ENCODE measurements at regions not wholly inside any gene's neighbourhood (a gene's known extent, or its start where the extent isn't known, plus 50 kb on each side); places are given as distances from the start of the nearest gene placed in this dataset.
"Not testable (repeated sequence)": the region's sequence is repeated elsewhere in the genome, so short reads cannot be mapped to it uniquely, and the experiment has no call there.

- Histone ChIP-seq H3K27ac (no peak overlapping the region), H3K4me3 (no peak overlapping the region), H3K4me1 (no peaks in the 10 kb centered on the region), H3K4me2 (no peak overlapping the region), H3K9me3 (peaks cover 15% of the 10 kb centered on the region; the same call in 2 of the 3 replicates)
- WGBS (ENCODE audit: missing lambda C conversion rate), result 26% methylated on average over 2 of the region's 2 CpGs
- no peak for TF ChIP-seq HOXB5 (CRISPR knock-in tag; IDR thresholded peaks at IDR 0.05)
- no peak for TF ChIP-seq EP300 (IDR thresholded peaks at IDR 0.05)
- TF ChIP-seq CBX8 (IDR thresholded peaks at IDR 0.05), result no peak
- TF ChIP-seq FOSL2 (IDR thresholded peaks at IDR 0.05), result no peak
- TF ChIP-seq FOSL2 (CRISPR knock-in tag; IDR thresholded peaks at IDR 0.05), result no peak
- TF ChIP-seq RARB (CRISPR knock-in tag; IDR thresholded peaks at IDR 0.05), result no peak
- no peak for TF ChIP-seq FOSB (CRISPR knock-in tag; IDR thresholded peaks at IDR 0.05)
- no peak for TF ChIP-seq HEYL (CRISPR knock-in tag; IDR thresholded peaks at IDR 0.05)
- no peak for TF ChIP-seq MAFK (IDR thresholded peaks at IDR 0.05; ENCODE audit: partially characterized antibody)
- TF ChIP-seq EHF (CRISPR knock-in tag; IDR thresholded peaks at IDR 0.05), result no peak
- TF ChIP-seq TP53 (CRISPR knock-in tag; IDR thresholded peaks at IDR 0.05), result no peak
- no peak for TF ChIP-seq CHD4 (IDR thresholded peaks at IDR 0.05; ENCODE audit: borderline replicate concordance)
- TF ChIP-seq PBX3 (IDR thresholded peaks at IDR 0.05), result no peak
- TF ChIP-seq ELK1 (IDR thresholded peaks at IDR 0.05; ENCODE audit: low read depth, low read length), result no peak
- no peak for TF ChIP-seq ESRRA (IDR thresholded peaks at IDR 0.05; ENCODE audit: borderline replicate concordance, low read length)
- no peak for TF ChIP-seq KDM1A (IDR thresholded peaks at IDR 0.05; ENCODE audit: low read depth)
- TF ChIP-seq RFX5 (IDR thresholded peaks at IDR 0.05), result no peak
- TF ChIP-seq TFCP2L1 (CRISPR knock-in tag; IDR thresholded peaks at IDR 0.05), result no peak
- no peak for TF ChIP-seq BHLHE40 (IDR thresholded peaks at IDR 0.05; ENCODE audit: low read depth, low read length)
- CTCF ChIA-PET, result no interaction called here
- no peak for FAIRE-seq
- POLR2A ChIA-PET, result no interaction called here
- ATAC-seq, result no peak
- DNase-seq (ENCODE audit: low read depth in 1 of 2, low spot score in 1 of 2), result no peak
These were observed 204.8 kb downstream of the HDGFL1 start for GRCh38 chr6:22774129-22774528.

- ATAC-seq; H3K4me2 ChIP-seq; FAIRE-seq; H3K4me3 ChIP-seq; DNase-seq (ENCODE audit: low read depth in 1 of 2, low spot score in 1 of 2); CTCF ChIA-PET; H3K27ac ChIP-seq; POLR2A ChIA-PET; H3K4me1 ChIP-seq: not testable (repeated sequence)
- WGBS (ENCODE audit: missing lambda C conversion rate), result 0% methylated on average over 1 of the region's 1 CpG
- H3K9me3 ChIP-seq, result peaks cover 18% of the 10 kb centered on the region; the same call in 2 of the 3 replicates
These were observed 209.1 kb downstream of the HDGFL1 start for GRCh38 chr6:22778438-22778837.

GRCh38 chr6:22779062-22779461 is 209.7 kb downstream of the HDGFL1 start:
- no peak for TF ChIP-seq MYC (IDR thresholded peaks at IDR 0.05; ENCODE audit: borderline replicate concordance, low read length)
- TF ChIP-seq KDM5A (IDR thresholded peaks at IDR 0.05), result no peak
- TF ChIP-seq RCOR1 (IDR thresholded peaks at IDR 0.05; ENCODE audit: low read depth, low read length), result no peak
- TF ChIP-seq BHLHE40 (IDR thresholded peaks at IDR 0.05; ENCODE audit: low read depth, low read length), result no peak
- TF ChIP-seq SREBF2 (IDR thresholded peaks at IDR 0.05), result no peak
- no peak for TF ChIP-seq NPAS2 (CRISPR knock-in tag; IDR thresholded peaks at IDR 0.05; ENCODE audit: borderline replicate concordance)
- FAIRE-seq (no peak), DNase-seq (ENCODE audit: low read depth in 1 of 2, low spot score in 1 of 2) (no peak), ATAC-seq (no peak)
- Histone ChIP-seq H3K4me3 (no peak overlapping the region), H3K27ac (no peak overlapping the region), H3K4me1 (no peaks in the 10 kb centered on the region), H3K9me3 (peaks cover 18% of the 10 kb centered on the region; the same call in 2 of the 3 replicates), H3K4me2 (no peak overlapping the region)
- POLR2A ChIA-PET, result no interaction called here
- WGBS (ENCODE audit: missing lambda C conversion rate), result 64% methylated on average over 2 of the region's 2 CpGs
- CTCF ChIA-PET, result no interaction called here

Data from A549 (cell line).